Transverse colon (tissue), 4 donors: ENCODE measurements at regions not wholly inside any gene's neighbourhood (a gene's known extent, or its start where the extent isn't known, plus 50 kb on each side); places are given as distances from the start of the nearest gene placed in this dataset.

Experiments used
- DNase-seq: peaks from one replicate; pipeline ENCODE4 v3.0.0-alpha.2; 2019
- H3K27ac ChIP-seq, 4 donors: fragments of 200-600 bp; sonication (generic); 2 replicates each; pipeline ENCODE4 v1.5.1; 2016 to 2018; ENCODE audit warnings: inconsistent platforms in 4 of 4
- H3K27me3 ChIP-seq: fragments of 200-600 bp; sonication (generic); 2 replicates; pipeline ENCODE4 v1.5.1; 2017; ENCODE audit warnings: inconsistent platforms
- H3K36me3 ChIP-seq, 4 donors: fragments of 200-600 bp; sonication (generic); 2 replicates each; pipeline ENCODE4 v1.5.1; 2017 to 2019; ENCODE audit warnings: inconsistent platforms in 4 of 4
- H3K4me1 ChIP-seq, 4 donors: fragments of 200-600 bp; sonication (generic); 2 replicates each; pipeline ENCODE4 v1.5.1; 2017 to 2020; ENCODE audit warnings: inconsistent platforms in 4 of 4
- H3K4me3 ChIP-seq, 4 donors: fragments of 200-600 bp; sonication (generic); 1 replicate in 1 of 4; 2 replicates in 3 of 4; pipeline versions ENCODE4 v1.5.1 to v1.6.1; 2017 to 2019; ENCODE audit warnings: inconsistent platforms in 4 of 4
- H3K9me3 ChIP-seq, 2 donors: fragments of 200-600 bp; sonication (generic); 2 replicates each; pipeline ENCODE4 v1.5.1; 2017 to 2019; ENCODE audit warnings: inconsistent platforms in 2 of 2
- CTCF ChIP-seq, 5 experiments: fragments of 200-600 bp in 3 of 5; fragments of 450-650 bp in 2 of 5; sonication (generic) in 3 of 5; IDR thresholded peaks; 1 replicate in 2 of 5; 2 replicates in 3 of 5; pipeline ENCODE4 v1.5.1; 2016 to 2017; ENCODE audit warnings: antibody characterized with exemption in 5 of 5, inconsistent platforms in 3 of 5, mild to moderate bottlenecking in 2 of 5, moderate library complexity in 1 of 5
- EP300 ChIP-seq: sonication (generic); formaldehyde crosslinking; IDR thresholded peaks from one replicate; pipeline ENCODE4 v1.6.1; 2017; ENCODE audit warnings: antibody characterized with exemption, low read depth
- POLR2A ChIP-seq: fragments of 450-650 bp; IDR thresholded peaks from one replicate; pipeline ENCODE4 v1.6.1; 2016; ENCODE audit warnings: antibody characterized with exemption, mild to moderate bottlenecking, moderate library complexity
- POLR2AphosphoS5 ChIP-seq, 3 donors: sonication (generic); formaldehyde crosslinking; IDR thresholded peaks; one replicate each; pipeline ENCODE4 v1.6.1; 2016; ENCODE audit warnings: antibody characterized with exemption in 3 of 3
- WGBS, 2 donors: methylation state at CpG; one replicate each; pipeline ENCODE4 v1.1.5; 2018; ENCODE audit warnings: low coverage in 1 of 2; 5-methylcytosine and 5-hydroxymethylcytosine counted together
- in situ Hi-C, 4 donors: fragments of 200-750 bp; cut with MboI; loops; one replicate each; pipeline versions ENCODE4 v1.15.0 to v1.15.1; 2017; ENCODE audit warnings: low sequenced_read_pairs in 3 of 4, low pct_ligation_motif_present in 1 of 4, low pct_unique_long_range_greater_than_20kb in 1 of 4
- intact Hi-C: fragments of 100-400 bp; cut with DNase I; formaldehyde crosslinking; loops from one replicate; pipeline ENCODE4 v1.15.1; 2023; ENCODE audit warnings: low total_unique reads

- WGBS, 2 donors = 75 to 100% methylated on average over 1 of the region's 1 CpG
- no peak for DNase-seq
- intact Hi-C loops = no loop called here
- H3K36me3 ChIP-seq = no peaks in the 10 kb centered on the region
- TF ChIP-seq CTCF (IDR thresholded peaks at IDR 0.05) (no peak), EP300 (no peak), POLR2A (no peak), POLR2AphosphoS5 (IDR thresholded peaks at IDR 0.05) (no peak)
- no peak overlapping the region for H3K4me3 ChIP-seq
- in situ Hi-C loops = no loop called here
- H3K27me3 ChIP-seq = no peaks in the 10 kb centered on the region
- H3K27ac ChIP-seq = no peak overlapping the region
- peaks cover 0 to 5% (median 0%) of the 10 kb centered on the region in 4 donors for H3K4me1 ChIP-seq
- H3K9me3 ChIP-seq = no peaks in the 10 kb centered on the region
These were observed 470.3 kb upstream of the HNRNPA3 start for GRCh38 chr2:176742271-176742670.

- TF ChIP-seq POLR2A (no peak), EP300 (no peak), POLR2AphosphoS5 (IDR thresholded peaks at IDR 0.05) (no peak), CTCF (IDR thresholded peaks at IDR 0.05) (no peak)
These were observed 468.9 kb upstream of the HNRNPA3 start for GRCh38 chr2:176743671-176744070.

GRCh38 chr2:176744146-176744545 lies 468.4 kb upstream of the HNRNPA3 start:
- TF ChIP-seq POLR2AphosphoS5 (IDR thresholded peaks at IDR 0.05) (no peak), EP300 (no peak), CTCF (IDR thresholded peaks at IDR 0.05) (no peak), POLR2A (no peak)
- 33 to 34% methylated on average over 4 of the region's 4 CpGs for WGBS, 2 donors
- intact Hi-C loops (no loop called here), in situ Hi-C loops (no loop called here)
- Histone ChIP-seq H3K4me1 (peaks cover 0 to 5% (median 0%) of the 10 kb centered on the region in 4 donors), H3K27ac (no peak overlapping the region), H3K4me3 (no peak overlapping the region), H3K36me3 (no peaks in the 10 kb centered on the region), H3K27me3 (no peaks in the 10 kb centered on the region), H3K9me3 (no peaks in the 10 kb centered on the region)
- no peak for DNase-seq

More at GRCh38 chr2:176743671-176744070, 468.9 kb upstream of the HNRNPA3 start:
- no peak overlapping the region for H3K4me3 ChIP-seq
- DNase-seq = no peak
- H3K4me1 ChIP-seq = peaks cover 0 to 5% (median 0%) of the 10 kb centered on the region in 4 donors
- H3K9me3 ChIP-seq = no peaks in the 10 kb centered on the region
- intact Hi-C loops = no loop called here
- H3K27me3 ChIP-seq = no peaks in the 10 kb centered on the region
- 69% methylated on average over 3 of the region's 3 CpGs; no CpG with 5 or more reads in 1 of the 2 donors for WGBS, 2 donors
- H3K36me3 ChIP-seq = no peaks in the 10 kb centered on the region
- no peak overlapping the region for H3K27ac ChIP-seq
- in situ Hi-C loops = no loop called here

- H3K27ac ChIP-seq = no peak overlapping the region
- H3K36me3 ChIP-seq = no peaks in the 10 kb centered on the region
- DNase-seq = no peak
- no peak overlapping the region for H3K4me3 ChIP-seq
- H3K27me3 ChIP-seq = no peaks in the 10 kb centered on the region
- TF ChIP-seq EP300 (no peak), POLR2A (no peak), POLR2AphosphoS5 (IDR thresholded peaks at IDR 0.05) (no peak), CTCF (IDR thresholded peaks at IDR 0.05) (no peak)
- peaks cover 0 to 5% (median 0%) of the 10 kb centered on the region in 4 donors for H3K4me1 ChIP-seq
- intact Hi-C loops (no loop called here), in situ Hi-C loops (no loop called here)
- no peaks in the 10 kb centered on the region for H3K9me3 ChIP-seq
- WGBS, 2 donors = 83 to 93% methylated on average over 8 of the region's 8 CpGs
These were observed 466.9 kb upstream of the HNRNPA3 start for GRCh38 chr2:176745543-176746200.
